ENCODE measurements at regions not wholly inside any gene's neighbourhood (a gene's known extent, or its start where the extent isn't known, plus 50 kb on each side); places are given as distances from the start of the nearest gene placed in this dataset.

- no peak overlapping the region for H3K27ac ChIP-seq (ENCODE audit: low read length)
- H4K20me1 ChIP-seq (ENCODE audit: low read length), result no peaks in the 10 kb centered on the region
- BruUV-seq (replicated peaks), result no TSS peak
- no peak for TF ChIP-seq EZH2 (IDR thresholded peaks at IDR 0.05; ENCODE audit: low read length, unreplicated experiment)
- no peak for TF ChIP-seq CTCF (conservative IDR thresholded peaks at IDR 0.05; ENCODE audit: low read depth, low read length)
- ATAC-seq (no peak), DNase-seq (no peak)
- H3K9me3 ChIP-seq (ENCODE audit: low read length), result no peaks in the 10 kb centered on the region
- H3K4me3 ChIP-seq (ENCODE audit: low read length), result no peak overlapping the region
- no peaks in the 10 kb centered on the region for H3K36me3 ChIP-seq (ENCODE audit: low read depth, low read length)
- CTCF ChIA-PET, result no interaction called here
- no peak overlapping the region for H2AFZ ChIP-seq (ENCODE audit: low read length)
- no peaks in the 10 kb centered on the region for H3K79me2 ChIP-seq (ENCODE audit: low read length)
- no peaks in the 10 kb centered on the region for H3K4me1 ChIP-seq (ENCODE audit: insufficient read depth, low read length)
- no peak overlapping the region for H3K9ac ChIP-seq (ENCODE audit: low read length)
- intact Hi-C loops (cut with micrococcal nuclease), result no loop called here
- POLR2A ChIA-PET (ENCODE audit: unreplicated experiment), result no interaction called here
- no peaks in the 10 kb centered on the region for H3K9me2 ChIP-seq (replicated peaks; ENCODE audit: low read length)
- H3K27me3 ChIP-seq (ENCODE audit: low read length), result peaks cover 12% of the 10 kb centered on the region
- no peaks in the 10 kb centered on the region for H3F3A ChIP-seq (ENCODE audit: low read length, unreplicated experiment)
- H3K4me2 ChIP-seq (ENCODE audit: low read length), result no peak overlapping the region
These were observed 709.3 kb downstream of the RPS29 start for GRCh38 chr14:48876806-48877340.

GRCh38 chr14:48874711-48875110 is 711.5 kb downstream of the RPS29 start:
- intact Hi-C loops (cut with micrococcal nuclease), result no loop called here
- no peaks in the 10 kb centered on the region for H3K9me2 ChIP-seq (replicated peaks; ENCODE audit: low read length)
- DNase-seq (no peak), ATAC-seq (no peak)
- H3K4me2 ChIP-seq (ENCODE audit: low read length), result no peak overlapping the region
- H3K79me2 ChIP-seq (ENCODE audit: low read length), result no peaks in the 10 kb centered on the region
- no peaks in the 10 kb centered on the region for H4K20me1 ChIP-seq (ENCODE audit: low read length)
- no peak overlapping the region for H3K4me3 ChIP-seq (ENCODE audit: low read length)
- TF ChIP-seq EZH2phosphoT487 (IDR thresholded peaks at IDR 0.05; ENCODE audit: borderline replicate concordance, low read length) (no peak), EZH2 (IDR thresholded peaks at IDR 0.05; ENCODE audit: low read length, unreplicated experiment) (no peak), CTCF (conservative IDR thresholded peaks at IDR 0.05; ENCODE audit: low read depth, low read length) (no peak)
- ChIA-PET CTCF (no interaction called here), POLR2A (ENCODE audit: unreplicated experiment) (no interaction called here)
- H3K36me3 ChIP-seq (ENCODE audit: low read depth, low read length), result no peaks in the 10 kb centered on the region
- no peaks in the 10 kb centered on the region for H3K9me3 ChIP-seq (ENCODE audit: low read length)
- H3K27me3 ChIP-seq (ENCODE audit: low read length), result peaks cover 12% of the 10 kb centered on the region
- no peak overlapping the region for H3K27ac ChIP-seq (ENCODE audit: low read length)
- no peak overlapping the region for H3K9ac ChIP-seq (ENCODE audit: low read length)
- no TSS peak for BruUV-seq (replicated peaks)
- H2AFZ ChIP-seq (ENCODE audit: low read length), result no peak overlapping the region
- no peaks in the 10 kb centered on the region for H3F3A ChIP-seq (ENCODE audit: low read length, unreplicated experiment)
- no peaks in the 10 kb centered on the region for H3K4me1 ChIP-seq (ENCODE audit: insufficient read depth, low read length)

DNA sequence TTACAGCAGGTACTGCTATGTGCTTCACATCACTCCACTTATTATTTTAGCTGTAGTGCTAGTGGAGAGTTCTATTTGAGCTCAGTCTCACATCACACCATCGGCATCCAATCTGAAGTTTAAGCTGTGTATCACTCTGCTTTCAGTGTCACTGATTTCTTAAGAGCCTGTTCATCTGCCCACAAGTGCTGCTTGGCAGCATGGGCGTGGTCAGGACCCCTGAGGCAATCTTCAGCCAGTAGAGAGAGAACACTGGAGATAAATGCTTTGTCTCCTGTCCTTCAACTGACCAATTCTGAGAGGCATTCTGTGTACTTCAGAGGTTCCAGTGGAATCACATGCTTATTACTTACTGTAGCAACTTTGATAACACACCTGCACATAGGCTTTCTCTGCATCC is 728.8 kb downstream of the RPS29 start:
- H3K27ac ChIP-seq (ENCODE audit: low read length), result no peak overlapping the region
- H3K9me3 ChIP-seq (ENCODE audit: low read length), result no peaks in the 10 kb centered on the region
- no peak overlapping the region for H3K9ac ChIP-seq (ENCODE audit: low read length)
- no peaks in the 10 kb centered on the region for H3K36me3 ChIP-seq (ENCODE audit: low read depth, low read length)
- no peak overlapping the region for H2AFZ ChIP-seq (ENCODE audit: low read length)
- H3K79me2 ChIP-seq (ENCODE audit: low read length), result no peaks in the 10 kb centered on the region
- H4K20me1 ChIP-seq (ENCODE audit: low read length), result no peaks in the 10 kb centered on the region
- H3K4me3 ChIP-seq (ENCODE audit: low read length), result no peak overlapping the region
- no peak for TF ChIP-seq EZH2 (IDR thresholded peaks at IDR 0.05; ENCODE audit: low read length, unreplicated experiment)
- ATAC-seq (no peak), DNase-seq (no peak)
- intact Hi-C loops (cut with micrococcal nuclease), result no loop called here
- H3K4me2 ChIP-seq (ENCODE audit: low read length), result no peak overlapping the region
- no TSS peak for BruUV-seq (replicated peaks)
- ChIA-PET CTCF (no interaction called here), POLR2A (ENCODE audit: unreplicated experiment) (no interaction called here)
- 0 out of 2 replicates have a peak, but pooled peaks cover 4% of the 10 kb centered on the region for H3K27me3 ChIP-seq (ENCODE audit: low read length)
- no peaks in the 10 kb centered on the region for H3K4me1 ChIP-seq (ENCODE audit: insufficient read depth, low read length)
- no peaks in the 10 kb centered on the region for H3F3A ChIP-seq (ENCODE audit: low read length, unreplicated experiment)
- H3K9me2 ChIP-seq (replicated peaks; ENCODE audit: low read length), result no peaks in the 10 kb centered on the region
